H54 (cell line): ENCODE measurements at regions not wholly inside any gene's neighbourhood (a gene's known extent, or its start where the extent isn't known, plus 50 kb on each side); places are given as distances from the start of the nearest gene placed in this dataset.

Experiments used
- DNase-seq: peaks from one replicate; pipeline ENCODE4 v3.0.0; 2011; ENCODE audit warnings: low spot score, mixed read lengths; ENCODE audit not compliant: insufficient read length
- FAIRE-seq: peaks from 3 replicates; lab custom pipeline; 2011; peaks lifted over from hg19 to GRCh38; lab: Jason Lieb, UNC
- POLR2A ChIP-seq: IDR thresholded peaks from 2 replicates; pipeline ENCODE4 v1.6.1; 2011; ENCODE audit warnings: low read depth, mild to moderate bottlenecking, low read length

DNA sequence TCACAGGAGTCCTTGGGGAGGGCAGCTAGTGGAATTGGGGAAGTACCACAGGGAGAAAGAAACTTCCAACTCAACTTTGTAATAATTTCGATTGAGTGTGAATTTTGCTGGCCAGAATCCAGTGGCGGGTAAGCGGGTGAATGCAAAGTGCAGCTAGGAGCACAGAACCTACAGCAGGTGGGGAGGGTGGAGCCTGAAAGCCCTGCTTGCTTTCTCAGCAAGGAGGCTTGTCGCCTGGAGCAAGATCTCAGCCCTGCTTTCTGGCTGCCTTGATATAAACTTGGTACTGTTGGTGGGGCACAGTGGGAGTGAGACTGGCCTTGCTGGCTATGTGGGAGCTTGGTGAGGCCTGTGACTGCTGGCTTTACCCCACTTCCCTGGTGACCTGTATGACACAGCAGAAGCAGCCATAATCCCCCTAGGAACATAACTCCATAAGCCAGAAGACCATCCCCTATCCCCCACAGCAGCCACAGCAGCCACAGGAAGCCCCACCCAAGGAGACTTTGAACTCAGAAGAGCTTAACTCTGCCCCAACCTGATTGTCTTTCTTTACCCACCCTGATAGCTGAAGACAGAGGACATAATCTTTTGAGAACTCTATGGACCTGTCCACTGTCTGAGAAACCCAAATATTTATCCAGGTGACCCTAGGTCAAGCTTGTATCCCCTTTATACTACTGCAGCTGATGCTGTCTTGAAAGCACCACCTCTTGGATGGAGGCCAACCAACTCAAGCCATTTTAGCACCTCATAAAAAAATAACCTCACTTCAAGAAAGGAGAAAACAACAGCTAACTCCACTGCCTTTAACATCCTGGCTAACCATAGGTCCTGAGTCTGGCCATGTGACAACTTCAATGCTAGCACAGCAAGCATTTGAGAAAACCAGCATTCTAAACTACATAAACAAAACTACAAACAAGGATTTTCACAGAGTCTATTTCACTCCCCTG is 87.2 kb upstream of the PDE5A start:
- no peak for DNase-seq
- FAIRE-seq: no peak
- no peak for TF ChIP-seq POLR2A

- no peak for TF ChIP-seq POLR2A
- no peak for DNase-seq
- no peak for FAIRE-seq
These were observed 80.8 kb upstream of the PDE5A start for GRCh38 chr4:119709418-119709817.

DNA sequence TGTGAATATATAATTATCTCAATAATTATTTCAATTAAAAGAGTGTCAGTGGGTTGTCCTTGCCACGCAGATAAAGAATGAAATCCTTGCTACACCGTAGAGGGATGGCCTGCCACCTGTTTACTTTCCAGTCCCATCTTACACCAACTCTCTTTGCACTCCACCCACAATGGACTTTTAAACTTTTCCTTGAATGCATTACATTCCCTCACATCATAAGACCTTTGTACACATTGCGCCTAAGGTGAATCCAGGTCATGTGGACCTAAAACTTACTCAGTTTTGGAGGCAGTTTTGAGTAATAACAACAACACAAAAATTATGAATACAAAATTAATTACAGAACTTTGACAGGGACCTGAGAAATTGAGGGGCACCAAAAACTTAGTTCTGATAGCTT is 78.7 kb upstream of the PDE5A start:
- TF ChIP-seq POLR2A: no peak
- FAIRE-seq: no peak
- no peak for DNase-seq

DNA sequence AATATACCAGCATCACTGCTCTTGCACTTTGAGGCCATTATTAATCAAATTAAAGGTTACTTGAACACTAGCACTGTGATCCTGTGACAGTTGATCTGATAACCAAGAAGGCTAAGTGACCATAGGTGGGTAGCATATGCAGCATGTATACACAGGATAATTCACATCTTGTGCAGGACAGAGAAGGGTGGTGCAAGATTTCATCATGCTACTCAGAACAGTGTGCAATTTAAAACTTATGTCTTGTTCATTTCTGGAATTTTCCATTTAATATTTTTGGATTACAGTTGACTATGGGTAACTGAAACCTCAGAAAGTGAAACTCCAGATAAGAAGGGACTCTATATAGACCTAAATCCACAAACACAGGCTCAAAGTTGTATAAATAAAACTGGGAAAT is 78.2 kb upstream of the PDE5A start:
- FAIRE-seq (no peak), DNase-seq (no peak)
- no peak for TF ChIP-seq POLR2A

GRCh38 chr4:119697887-119698393 is 69.3 kb upstream of the PDE5A start:
- DNase-seq (no peak), FAIRE-seq (no peak)
- TF ChIP-seq POLR2A: no peak

- TF ChIP-seq POLR2A: no peak
- DNase-seq (no peak), FAIRE-seq (no peak)
These were observed 68.4 kb upstream of the PDE5A start for GRCh38 chr4:119696963-119697362.

- no peak for TF ChIP-seq POLR2A
- DNase-seq: no peak
- FAIRE-seq: no peak
These were observed 66.6 kb upstream of the PDE5A start for GRCh38 chr4:119695216-119695615.

GRCh38 chr4:119693126-119693525 is 64.5 kb upstream of the PDE5A start:
- DNase-seq: no peak
- no peak for FAIRE-seq
- no peak for TF ChIP-seq POLR2A

- no peak for TF ChIP-seq POLR2A
- FAIRE-seq (no peak), DNase-seq (no peak)
These were observed 63.4 kb upstream of the PDE5A start for GRCh38 chr4:119692001-119692400.

GRCh38 chr4:119690871-119691270 is 62.3 kb upstream of the PDE5A start:
- FAIRE-seq (no peak), DNase-seq (no peak)
- TF ChIP-seq POLR2A: no peak

DNA sequence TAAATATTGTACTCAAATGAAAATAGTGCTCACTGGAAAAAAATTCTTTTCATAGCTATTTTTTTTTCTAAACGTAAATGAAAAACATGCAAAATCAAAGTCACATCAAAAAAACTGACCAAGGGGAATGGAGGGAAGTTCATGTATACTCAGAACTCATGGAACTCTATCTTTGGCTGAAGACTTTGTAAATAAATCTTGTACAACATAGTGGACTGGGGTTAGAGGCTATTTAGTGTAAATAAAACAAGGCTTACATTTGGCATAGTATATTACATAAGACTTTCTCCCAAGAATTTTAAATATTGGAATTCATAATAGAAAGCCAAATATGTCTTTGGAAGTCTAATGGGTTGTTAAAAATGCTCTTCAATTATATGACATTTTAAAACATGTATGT is 59.8 kb upstream of the PDE5A start:
- TF ChIP-seq POLR2A: no peak
- FAIRE-seq: no peak

GRCh38 chr4:119684463-119684862 is 55.9 kb upstream of the PDE5A start:
- DNase-seq (no peak), FAIRE-seq (no peak)
- no peak for TF ChIP-seq POLR2A

More for the DNA sequence above, 59.8 kb upstream of the PDE5A start:
- no peak for DNase-seq

GRCh38 chr4:119683518-119683917 is 54.9 kb upstream of the PDE5A start:
- no peak for FAIRE-seq
- TF ChIP-seq POLR2A: no peak
- DNase-seq: no peak

GRCh38 chr4:119682099-119682498 is 53.5 kb upstream of the PDE5A start:
- no peak for TF ChIP-seq POLR2A
- FAIRE-seq (no peak), DNase-seq (no peak)

- no peak for DNase-seq
- FAIRE-seq: no peak
- TF ChIP-seq POLR2A: no peak
These were observed 50.6 kb upstream of the PDE5A start for GRCh38 chr4:119679251-119679650.

GRCh38 chr4:119678761-119679160 is 50.2 kb upstream of the PDE5A start:
- no peak for FAIRE-seq

More at GRCh38 chr4:119678761-119679160, 50.2 kb upstream of the PDE5A start:
- no peak for DNase-seq
- no peak for TF ChIP-seq POLR2A
